ENCODE measurements at regions not wholly inside any gene's neighbourhood (a gene's known extent, or its start where the extent isn't known, plus 50 kb on each side); places are given as distances from the start of the nearest gene placed in this dataset.

DNA sequence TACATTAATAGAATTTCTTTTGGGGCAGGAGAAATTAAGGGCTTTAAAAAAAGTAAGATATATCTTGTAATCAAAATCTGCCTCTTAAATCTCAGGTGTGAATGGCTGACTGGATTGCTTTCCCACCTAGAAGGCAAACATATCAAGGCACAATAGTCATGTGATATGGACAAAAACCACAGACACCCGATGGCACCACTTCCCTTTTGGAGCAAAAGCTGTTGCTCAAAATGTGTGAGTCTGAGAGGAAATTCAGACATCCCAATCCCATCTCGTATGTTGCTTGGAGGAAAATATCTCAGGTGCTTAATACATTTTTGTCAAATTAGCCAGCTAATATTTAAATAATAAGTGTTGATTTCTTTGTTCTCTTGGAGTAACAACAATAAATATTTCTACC, 120.7 kb downstream of the KCNF1 start:
- TF ChIP-seq, protein P1, sequence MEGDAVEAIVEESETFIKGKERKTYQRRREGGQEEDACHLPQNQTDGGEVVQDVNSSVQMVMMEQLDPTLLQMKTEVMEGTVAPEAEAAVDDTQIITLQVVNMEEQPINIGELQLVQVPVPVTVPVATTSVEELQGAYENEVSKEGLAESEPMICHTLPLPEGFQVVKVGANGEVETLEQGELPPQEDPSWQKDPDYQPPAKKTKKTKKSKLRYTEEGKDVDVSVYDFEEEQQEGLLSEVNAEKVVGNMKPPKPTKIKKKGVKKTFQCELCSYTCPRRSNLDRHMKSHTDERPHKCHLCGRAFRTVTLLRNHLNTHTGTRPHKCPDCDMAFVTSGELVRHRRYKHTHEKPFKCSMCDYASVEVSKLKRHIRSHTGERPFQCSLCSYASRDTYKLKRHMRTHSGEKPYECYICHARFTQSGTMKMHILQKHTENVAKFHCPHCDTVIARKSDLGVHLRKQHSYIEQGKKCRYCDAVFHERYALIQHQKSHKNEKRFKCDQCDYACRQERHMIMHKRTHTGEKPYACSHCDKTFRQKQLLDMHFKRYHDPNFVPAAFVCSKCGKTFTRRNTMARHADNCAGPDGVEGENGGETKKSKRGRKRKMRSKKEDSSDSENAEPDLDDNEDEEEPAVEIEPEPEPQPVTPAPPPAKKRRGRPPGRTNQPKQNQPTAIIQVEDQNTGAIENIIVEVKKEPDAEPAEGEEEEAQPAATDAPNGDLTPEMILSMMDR (conservative IDR thresholded peaks at IDR 0.05; ENCODE audit: low read depth, low read length): no peak
- no peak for TF ChIP-seq MXI1 (IDR thresholded peaks at IDR 0.05; ENCODE audit: borderline replicate concordance, low read depth, low read length)
- TF ChIP-seq POLR2A (IDR thresholded peaks at IDR 0.05; ENCODE audit: low read depth, low read length): no peak
- TF ChIP-seq CHD1 (IDR thresholded peaks at IDR 0.05; ENCODE audit: low read depth, low read length): no peak
- TF ChIP-seq, protein P2, sequence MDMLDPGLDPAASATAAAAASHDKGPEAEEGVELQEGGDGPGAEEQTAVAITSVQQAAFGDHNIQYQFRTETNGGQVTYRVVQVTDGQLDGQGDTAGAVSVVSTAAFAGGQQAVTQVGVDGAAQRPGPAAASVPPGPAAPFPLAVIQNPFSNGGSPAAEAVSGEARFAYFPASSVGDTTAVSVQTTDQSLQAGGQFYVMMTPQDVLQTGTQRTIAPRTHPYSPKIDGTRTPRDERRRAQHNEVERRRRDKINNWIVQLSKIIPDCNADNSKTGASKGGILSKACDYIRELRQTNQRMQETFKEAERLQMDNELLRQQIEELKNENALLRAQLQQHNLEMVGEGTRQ (IDR thresholded peaks at IDR 0.05; ENCODE audit: low read depth, low read length): no peak
